ENCODE measurements at regions not wholly inside any gene's neighbourhood (a gene's known extent, or its start where the extent isn't known, plus 50 kb on each side); places are given as distances from the start of the nearest gene placed in this dataset.
A peak's percentile ranks its signal among the peaks of the same experiment; 100 is the strongest.
"Not testable (repeated sequence)": the region's sequence is repeated elsewhere in the genome, so short reads cannot be mapped to it uniquely, and the experiment has no call there.

DNA sequence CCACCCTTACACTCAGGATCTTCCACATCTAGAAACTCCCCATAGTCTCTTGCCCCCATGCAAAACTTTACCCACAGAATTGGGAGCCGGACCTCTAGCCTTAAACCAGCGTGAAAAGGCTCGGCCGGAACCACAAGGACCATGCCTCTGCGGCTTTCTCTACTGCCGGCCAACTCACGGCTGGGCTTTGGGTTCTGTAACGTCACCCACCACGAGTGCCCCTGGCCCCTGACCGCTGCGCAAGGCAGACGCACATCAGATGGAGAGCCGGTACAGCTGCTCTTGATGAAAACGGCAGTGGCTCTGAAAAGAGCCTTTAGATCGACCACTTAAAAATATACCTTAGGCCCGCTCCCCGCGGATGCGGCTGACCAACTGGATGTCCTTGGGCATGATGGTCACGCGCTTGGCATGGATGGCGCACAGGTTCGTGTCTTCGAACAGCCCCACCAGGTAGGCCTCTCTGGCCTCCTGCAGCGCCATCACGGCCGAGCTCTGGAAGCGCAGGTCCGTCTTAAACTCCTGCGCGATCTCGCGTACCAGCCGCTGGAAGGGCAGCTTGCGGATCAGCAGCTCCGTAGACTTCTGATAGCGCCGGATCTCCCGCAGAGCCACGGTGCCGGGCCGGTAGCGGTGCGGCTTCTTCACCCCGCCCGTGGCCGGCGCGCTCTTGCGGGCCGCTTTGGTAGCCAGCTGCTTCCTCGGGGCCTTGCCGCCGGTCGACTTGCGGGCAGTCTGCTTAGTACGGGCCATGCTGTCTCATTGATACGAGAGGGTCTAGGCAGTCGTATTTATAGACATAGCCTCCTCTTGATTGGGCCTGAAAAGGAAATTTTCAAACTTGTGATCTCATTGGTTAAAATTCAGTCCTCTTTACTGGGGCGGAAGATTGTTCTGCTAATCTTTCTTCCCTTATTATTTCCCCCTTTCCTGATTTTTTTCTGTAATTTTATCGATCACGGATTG lies 66.3 kb downstream of the FAM72C start:
- DNase-seq (ENCODE audit: low read depth) = not testable (repeated sequence)

GRCh38 chr1:143904622-143904979 lies 67.2 kb downstream of the FAM72C start:
- DNase-seq (ENCODE audit: low read depth) = not testable (repeated sequence)

DNA sequence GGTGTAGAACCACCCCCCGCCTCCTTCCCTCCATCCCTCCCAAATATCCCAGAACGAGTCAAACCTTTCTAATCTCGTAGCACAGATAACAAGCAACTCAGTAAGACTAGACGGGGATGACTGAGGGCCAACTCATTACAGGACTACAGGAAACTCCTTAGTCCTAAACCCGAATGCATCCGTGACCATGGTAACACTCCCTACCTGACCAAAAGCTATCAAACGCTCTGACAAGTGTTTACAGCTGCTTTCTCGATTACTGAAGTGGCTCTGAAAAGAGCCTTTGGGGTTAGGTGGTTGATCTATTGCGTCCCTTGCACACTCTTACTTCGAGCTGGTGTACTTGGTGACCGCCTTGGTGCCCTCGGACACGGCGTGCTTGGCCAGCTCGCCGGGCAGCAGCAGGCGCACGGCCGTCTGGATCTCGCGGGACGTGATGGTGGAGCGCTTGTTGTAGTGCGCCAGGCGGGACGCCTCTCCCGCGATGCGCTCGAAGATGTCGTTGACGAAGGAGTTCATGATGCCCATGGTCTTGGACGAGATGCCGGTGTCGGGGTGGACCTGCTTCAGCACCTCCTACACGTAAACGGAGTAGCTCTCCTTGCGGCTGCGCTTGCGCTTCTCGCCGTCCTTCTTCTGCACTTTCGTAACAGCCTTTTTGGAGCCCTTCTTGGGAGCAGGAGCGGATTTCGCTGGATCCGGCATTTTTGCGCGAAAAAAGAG lies 67.7 kb downstream of the FAM72C start:
- not testable (repeated sequence) for DNase-seq (ENCODE audit: low read depth)

DNA sequence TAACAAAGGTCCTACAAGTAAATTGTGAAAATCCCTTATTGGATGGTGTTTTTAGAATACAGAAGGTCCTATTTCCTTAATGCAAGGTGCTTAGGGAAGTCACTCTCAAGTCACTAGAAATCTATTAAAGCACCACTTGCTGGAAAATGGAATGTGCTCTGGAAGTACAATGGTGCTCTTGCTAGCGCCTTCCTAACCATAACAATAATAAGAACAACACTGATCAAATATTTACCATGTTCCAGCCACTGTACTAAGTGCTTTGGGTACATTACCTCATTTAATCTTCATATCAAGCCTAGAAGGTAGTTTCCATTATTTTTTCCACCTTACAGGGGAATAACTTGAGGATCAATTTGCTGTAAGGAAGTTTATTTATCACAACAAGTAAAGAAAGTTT lies 75.4 kb downstream of the FAM72C start:
- not testable (repeated sequence) for DNase-seq (ENCODE audit: low read depth)

DNA sequence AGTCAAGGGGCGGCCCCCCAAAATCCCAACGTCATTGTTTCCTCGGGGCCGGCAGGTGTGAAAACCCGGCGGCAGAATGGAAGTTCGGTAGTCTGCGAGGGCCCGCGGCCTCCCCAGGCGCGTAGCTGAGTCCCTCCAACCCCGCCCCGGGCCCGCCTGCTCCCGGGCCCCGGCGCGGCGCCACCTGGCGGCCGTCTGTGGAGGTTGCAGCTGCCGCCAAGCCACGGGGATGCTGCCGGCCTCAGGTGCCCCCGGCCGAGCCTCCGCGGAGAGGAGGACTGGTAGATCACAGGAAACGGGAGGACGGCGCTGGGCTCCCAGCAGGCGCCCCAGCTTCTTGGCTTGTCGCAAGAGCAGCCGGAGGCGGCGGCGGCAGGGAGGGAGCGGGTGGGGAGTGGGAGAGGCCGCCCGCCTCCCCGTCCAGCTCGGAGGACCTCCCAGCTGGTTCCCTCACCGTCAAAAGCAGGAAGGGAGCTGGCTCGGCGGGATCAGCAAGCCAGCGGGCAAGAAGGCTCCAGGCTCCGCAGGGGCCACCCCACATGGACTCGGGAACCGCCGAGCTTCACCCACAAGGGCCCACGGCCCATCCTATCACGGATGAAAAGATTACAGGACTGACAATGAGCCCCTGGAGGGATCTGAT lies 86.7 kb downstream of the FAM72C start:
- DNase-seq (ENCODE audit: low read depth) = peak; percentile 22

- DNase-seq (ENCODE audit: low read depth) = not testable (repeated sequence)
These were observed 87.3 kb downstream of the FAM72C start for GRCh38 chr1:143884532-143884931.

- DNase-seq (ENCODE audit: low read depth) = not testable (repeated sequence)
These were observed 91.8 kb downstream of the FAM72C start for GRCh38 chr1:143879757-143880536.

GRCh38 chr1:143875947-143876346 lies 95.8 kb downstream of the FAM72C start:
- DNase-seq (ENCODE audit: low read depth) = not testable (repeated sequence)

DNA sequence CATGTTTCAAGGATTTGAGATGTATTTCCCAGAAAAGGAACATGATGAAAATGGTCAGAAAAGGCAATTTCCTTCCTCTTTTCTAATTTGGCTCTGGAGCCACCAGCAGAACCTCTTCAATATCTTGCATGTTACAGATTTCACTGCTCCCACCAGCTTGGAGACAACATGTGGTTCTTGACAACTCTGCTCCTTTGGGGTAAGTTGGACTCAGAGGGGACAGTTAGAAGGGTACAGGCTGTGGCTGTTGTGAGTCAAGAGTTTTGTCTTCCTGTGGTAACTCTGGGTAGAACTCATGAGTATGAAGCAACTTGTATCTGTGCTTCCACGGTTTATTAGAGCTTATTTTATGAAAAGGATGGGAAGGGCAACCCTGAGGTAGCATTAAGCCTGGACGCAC lies 97.2 kb downstream of the FAM72C start:
- DNase-seq (ENCODE audit: low read depth) = not testable (repeated sequence)

DNA sequence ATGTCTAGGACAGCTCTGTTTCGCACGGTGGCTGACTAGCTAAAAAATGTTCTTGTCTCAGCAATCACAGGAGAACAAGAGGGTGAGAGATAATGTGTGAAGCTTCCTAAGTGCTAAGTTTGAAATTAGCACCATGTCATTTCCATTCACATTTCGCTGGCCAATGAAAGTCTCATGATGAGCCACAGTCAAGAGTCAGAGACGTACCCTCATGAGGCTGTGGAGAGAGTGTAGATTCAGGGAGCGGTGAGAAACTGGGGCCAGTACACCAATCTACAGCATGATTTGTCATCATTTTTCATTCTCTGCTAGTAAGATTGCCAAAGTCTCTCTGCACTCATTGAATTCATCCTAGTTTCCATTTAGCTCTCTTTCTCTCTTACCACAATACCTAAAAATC lies 98.1 kb downstream of the FAM72C start:
- DNase-seq (ENCODE audit: low read depth) = not testable (repeated sequence)

- DNase-seq (ENCODE audit: low read depth) = not testable (repeated sequence)
These were observed 101.4 kb downstream of the FAM72C start for GRCh38 chr1:143870388-143870787.

DNA sequence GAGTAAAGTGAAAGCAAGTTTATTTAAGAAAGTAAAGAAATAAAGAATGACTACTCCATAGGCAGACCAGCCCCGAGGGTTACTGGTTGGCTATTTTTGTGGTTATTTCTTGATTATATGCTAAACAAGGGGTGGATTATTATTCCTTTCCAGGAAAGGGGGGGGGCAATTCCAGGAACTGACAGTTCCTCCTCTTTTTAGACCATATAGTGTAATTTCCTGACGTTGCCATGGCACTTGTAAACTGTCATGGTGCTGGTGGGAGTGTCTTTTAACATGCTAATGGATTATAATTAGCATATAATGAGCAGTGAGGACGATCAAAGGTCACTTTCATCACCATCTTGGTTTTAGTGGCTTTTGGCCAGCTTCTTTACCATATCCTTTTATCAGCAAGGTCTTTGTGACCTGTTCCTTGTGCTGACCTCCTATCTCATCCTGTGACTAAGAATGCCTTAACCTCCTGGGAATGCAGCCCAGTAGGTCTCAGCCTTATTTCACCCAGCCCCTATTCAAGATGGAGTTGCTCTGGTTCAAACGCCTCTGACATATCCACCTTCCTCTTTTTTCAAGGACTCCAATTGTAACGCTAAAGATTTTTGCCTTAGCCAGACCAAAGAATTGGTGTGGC lies 104.1 kb downstream of the FAM72C start:
- not testable (repeated sequence) for DNase-seq (ENCODE audit: low read depth)

GRCh38 chr1:143863901-143864520 lies 107.8 kb downstream of the FAM72C start:
- DNase-seq (ENCODE audit: low read depth) = not testable (repeated sequence)

- not testable (repeated sequence) for DNase-seq (ENCODE audit: low read depth)
These were observed 109.1 kb downstream of the FAM72C start for GRCh38 chr1:143862722-143863121.

DNA sequence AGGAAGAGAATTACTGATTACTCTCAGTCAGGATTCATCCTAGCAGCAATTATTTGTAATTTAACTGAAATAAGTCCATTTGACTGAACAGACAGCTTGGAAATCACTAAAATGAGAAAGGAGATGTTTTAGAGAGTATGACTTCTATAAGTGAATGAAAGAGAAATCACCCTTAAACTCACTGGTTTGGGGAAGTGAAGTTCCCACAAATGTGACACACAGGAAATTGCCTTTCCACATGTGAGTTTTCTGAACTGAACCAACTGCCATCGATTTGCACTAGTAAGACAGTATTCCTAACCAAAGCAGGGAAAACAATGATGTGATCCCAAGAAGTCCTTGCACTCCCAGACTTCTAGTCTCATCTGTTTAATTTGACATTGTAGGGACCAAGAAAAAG lies 110.5 kb downstream of the FAM72C start:
- DNase-seq (ENCODE audit: low read depth) = not testable (repeated sequence)

DNA sequence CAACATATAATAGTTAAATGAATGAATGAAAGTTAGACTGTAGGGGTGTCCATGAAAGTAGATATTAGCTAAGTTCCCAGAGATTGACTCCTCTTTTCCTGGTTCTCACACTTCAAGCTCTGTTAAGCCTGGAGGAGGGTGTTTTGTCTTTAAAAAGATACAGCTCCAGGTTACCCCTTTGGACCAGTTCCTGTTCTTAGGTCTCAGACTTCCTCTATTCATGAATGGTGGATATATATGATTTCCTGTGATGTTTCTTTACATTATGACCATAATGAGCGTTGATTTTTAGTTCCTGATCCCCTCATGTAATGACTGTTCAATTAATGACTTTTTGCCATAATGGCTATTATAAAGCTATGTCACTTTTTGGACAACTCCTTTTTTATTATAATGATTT lies 115.9 kb downstream of the FAM72C start:
- not testable (repeated sequence) for DNase-seq (ENCODE audit: low read depth)

DNA sequence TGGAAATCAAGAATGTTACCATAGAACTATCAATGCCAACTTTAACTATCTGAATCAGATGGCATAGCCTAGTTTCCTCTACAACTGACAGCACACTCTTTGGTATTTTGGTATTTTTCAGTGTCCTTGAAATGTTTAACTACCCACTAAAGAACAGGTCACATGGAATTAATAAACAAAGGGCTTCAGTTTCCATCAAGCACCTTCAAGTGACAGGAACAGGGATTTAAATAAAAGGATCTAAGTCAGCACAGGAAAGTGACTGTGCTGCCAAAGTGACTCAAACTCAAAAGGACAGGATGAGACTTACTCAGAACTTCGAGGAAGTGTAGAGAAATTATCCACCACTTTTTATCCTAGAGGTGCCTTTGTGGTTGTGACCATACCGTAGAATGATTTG lies 117.7 kb downstream of the FAM72C start:
- not testable (repeated sequence) for DNase-seq (ENCODE audit: low read depth)

- DNase-seq (ENCODE audit: low read depth) = not testable (repeated sequence)
These were observed 121.1 kb downstream of the FAM72C start for GRCh38 chr1:143850637-143851036.

DNA sequence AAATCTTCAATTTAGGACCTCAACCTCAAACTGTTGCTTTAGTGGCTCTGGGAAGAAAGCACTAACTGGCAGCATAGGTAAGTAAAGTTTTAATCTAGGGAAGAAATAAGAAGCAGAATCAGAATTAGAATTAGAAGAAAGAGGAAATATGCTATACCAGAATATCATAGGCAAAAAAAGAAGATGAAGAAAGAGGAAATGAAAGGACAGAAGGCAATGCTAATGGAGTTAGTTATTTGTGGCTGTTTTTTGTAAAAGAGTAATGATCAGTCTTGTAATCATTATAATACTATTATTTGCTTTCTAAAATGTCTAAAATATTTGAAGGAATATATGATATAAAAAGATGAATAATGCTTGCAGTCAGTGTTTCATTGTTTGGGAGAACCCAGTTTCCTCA lies 122.9 kb downstream of the FAM72C start:
- DNase-seq (ENCODE audit: low read depth) = not testable (repeated sequence)

GRCh38 chr1:143845193-143845592 lies 126.6 kb downstream of the FAM72C start:
- not testable (repeated sequence) for DNase-seq (ENCODE audit: low read depth)

GRCh38 chr1:143842058-143842457 lies 129.7 kb downstream of the FAM72C start:
- not testable (repeated sequence) for DNase-seq (ENCODE audit: low read depth)

Data from stimulated activated CD8-positive, alpha-beta memory T cell treated with anti-CD3 and anti-CD28 coated beads, Interleukin-7, amount 100 ng/mL, for 24 hours (primary cell).